ENCODE measurements at regions not wholly inside any gene's neighbourhood (a gene's known extent, or its start where the extent isn't known, plus 50 kb on each side); places are given as distances from the start of the nearest gene placed in this dataset.

GRCh38 chr1:30336550-30337323 is 386.6 kb downstream of the MATN1 start:
- Histone ChIP-seq H3K9me3 (ENCODE audit: low read depth) (no peaks in the 10 kb centered on the region), H3K4me2 (no peak overlapping the region), H3K36me3 (no peaks in the 10 kb centered on the region), H3K4me1 (no peaks in the 10 kb centered on the region), H3K4me3 (no peak overlapping the region), H3K9ac (no peak overlapping the region), H3F3A (ENCODE audit: low read depth) (no peaks in the 10 kb centered on the region), H3K79me2 (ENCODE audit: low read depth) (no peaks in the 10 kb centered on the region), H3K27me3 (no peaks in the 10 kb centered on the region), H2AFZ (replicated peaks) (no peak overlapping the region), H3K27ac (no peak overlapping the region), H4K20me1 (ENCODE audit: low read depth) (no peaks in the 10 kb centered on the region)
- TF ChIP-seq EZH2phosphoT487 (IDR thresholded peaks at IDR 0.05) (no peak), EZH2 (IDR thresholded peaks at IDR 0.05) (no peak), CTCF (IDR thresholded peaks at IDR 0.05) (no peak)
- no peak for DNase-seq (ENCODE audit: low spot score)
- Mint-ChIP-seq H3K36me3 (no peaks in the 10 kb centered on the region), H3K27ac (no peak overlapping the region), H3K4me1 (no peaks in the 10 kb centered on the region), H3K4me3 (no peak overlapping the region), H3K9me3 (no peaks in the 10 kb centered on the region), H3K27me3 (ENCODE audit: insufficient read depth, low read depth) (peaks cover 14% of the 10 kb centered on the region)

- H3K4me2 ChIP-seq: no peak overlapping the region
- DNase-seq (ENCODE audit: low spot score): no peak
- no peaks in the 10 kb centered on the region for H3F3A ChIP-seq (ENCODE audit: low read depth)
- no peak overlapping the region for H3K27ac Mint-ChIP-seq
- no peak for TF ChIP-seq EZH2phosphoT487 (IDR thresholded peaks at IDR 0.05)
- TF ChIP-seq EZH2 (IDR thresholded peaks at IDR 0.05): no peak
- TF ChIP-seq CTCF (IDR thresholded peaks at IDR 0.05): no peak
- H3K9ac ChIP-seq: no peak overlapping the region
- peaks cover 14% of the 10 kb centered on the region for H3K27me3 Mint-ChIP-seq (ENCODE audit: insufficient read depth, low read depth)
- no peaks in the 10 kb centered on the region for H3K36me3 Mint-ChIP-seq
- no peaks in the 10 kb centered on the region for H3K9me3 Mint-ChIP-seq
- no peaks in the 10 kb centered on the region for H3K79me2 ChIP-seq (ENCODE audit: low read depth)
- H3K9me3 ChIP-seq (ENCODE audit: low read depth): no peaks in the 10 kb centered on the region
- no peaks in the 10 kb centered on the region for H3K27me3 ChIP-seq
- H3K4me1 ChIP-seq: no peaks in the 10 kb centered on the region
- H4K20me1 ChIP-seq (ENCODE audit: low read depth): no peaks in the 10 kb centered on the region
- no peak overlapping the region for H3K27ac ChIP-seq
- H3K4me3 Mint-ChIP-seq: no peak overlapping the region
- no peaks in the 10 kb centered on the region for H3K4me1 Mint-ChIP-seq
- no peak overlapping the region for H2AFZ ChIP-seq (replicated peaks)
- H3K36me3 ChIP-seq: no peaks in the 10 kb centered on the region
- H3K4me3 ChIP-seq: no peak overlapping the region
Measured at GRCh38 chr1:30335997-30336390, 387.4 kb downstream of the MATN1 start.

GRCh38 chr1:30335389-30335996 is 387.9 kb downstream of the MATN1 start:
- TF ChIP-seq CTCF (IDR thresholded peaks at IDR 0.05) (no peak), EZH2phosphoT487 (IDR thresholded peaks at IDR 0.05) (no peak), EZH2 (IDR thresholded peaks at IDR 0.05) (no peak)
- H3K4me2 ChIP-seq: no peak overlapping the region
- H3K9me3 ChIP-seq (ENCODE audit: low read depth): no peaks in the 10 kb centered on the region
- no peak for DNase-seq (ENCODE audit: low spot score)
- no peaks in the 10 kb centered on the region for H4K20me1 ChIP-seq (ENCODE audit: low read depth)
- Mint-ChIP-seq H3K4me1 (no peaks in the 10 kb centered on the region), H3K27me3 (ENCODE audit: insufficient read depth, low read depth) (peaks cover 10% of the 10 kb centered on the region), H3K9me3 (no peaks in the 10 kb centered on the region), H3K27ac (peak overlapping the region; percentile 44), H3K4me3 (no peak overlapping the region), H3K36me3 (no peaks in the 10 kb centered on the region)
- H3F3A ChIP-seq (ENCODE audit: low read depth): no peaks in the 10 kb centered on the region
- no peaks in the 10 kb centered on the region for H3K4me1 ChIP-seq
- no peak overlapping the region for H3K4me3 ChIP-seq
- no peak overlapping the region for H3K27ac ChIP-seq
- no peak overlapping the region for H2AFZ ChIP-seq (replicated peaks)
- no peak overlapping the region for H3K9ac ChIP-seq
- H3K79me2 ChIP-seq (ENCODE audit: low read depth): no peaks in the 10 kb centered on the region
- no peaks in the 10 kb centered on the region for H3K36me3 ChIP-seq
- H3K27me3 ChIP-seq: no peaks in the 10 kb centered on the region

Measured in neural progenitor cell (in vitro differentiated cells).